ENCODE measurements at regions not wholly inside any gene's neighbourhood (a gene's known extent, or its start where the extent isn't known, plus 50 kb on each side); places are given as distances from the start of the nearest gene placed in this dataset.

- TF ChIP-seq ZNF514 (tag by site-specific recombination; IDR thresholded peaks at IDR 0.05): no peak
- TF ChIP-seq ZNF10 (tag by site-specific recombination; IDR thresholded peaks at IDR 0.05): no peak
- no peak for TF ChIP-seq ZNF19 (tag by site-specific recombination; IDR thresholded peaks at IDR 0.05; ENCODE audit: low read depth)
- Histone ChIP-seq H3K4me3 (ENCODE audit: low read depth, low read length) (no peak overlapping the region), H3K9me3 (ENCODE audit: control insufficient read depth, insufficient read depth, low read depth, low read length) (no peaks in the 10 kb centered on the region), H3K4me1 (ENCODE audit: control insufficient read depth, insufficient read depth, low read length) (no peaks in the 10 kb centered on the region), H3K27ac (ENCODE audit: extremely low read depth, low read depth, low read length) (no peak overlapping the region), H3K36me3 (ENCODE audit: control insufficient read depth in 2 of 2, insufficient read depth in 1 of 2, low read length in 2 of 2) (no peaks in the 10 kb centered on the region)
- ChIA-PET POLR2A (no interaction called here), CTCF (no interaction called here)
Measured at GRCh38 chr5:66513130-66513529, 83.1 kb upstream of the MAST4 start.

GRCh38 chr5:66515209-66515608 lies 81.0 kb upstream of the MAST4 start:
- Histone ChIP-seq H3K9me3 (ENCODE audit: control insufficient read depth, insufficient read depth, low read depth, low read length) (no peaks in the 10 kb centered on the region), H3K27ac (ENCODE audit: extremely low read depth, low read depth, low read length) (no peak overlapping the region), H3K4me3 (ENCODE audit: low read depth, low read length) (no peak overlapping the region), H3K36me3 (ENCODE audit: control insufficient read depth in 2 of 2, insufficient read depth in 1 of 2, low read length in 2 of 2) (no peaks in the 10 kb centered on the region), H3K4me1 (ENCODE audit: control insufficient read depth, insufficient read depth, low read length) (no peaks in the 10 kb centered on the region)
- ChIA-PET POLR2A (no interaction called here), CTCF (interaction anchor here (0.6 kb wide), 1 partner anchor 224 kb away, joined by 3 read pairs; no protein-coding TSS in a partner anchor)
- TF ChIP-seq HOXD13 (CRISPR knock-in tag; IDR thresholded peaks at IDR 0.05; ENCODE audit: borderline replicate concordance): no peak
- TF ChIP-seq ZBTB17 (tag by site-specific recombination; IDR thresholded peaks at IDR 0.05): no peak
- no peak for TF ChIP-seq ZNF747 (tag by site-specific recombination; IDR thresholded peaks at IDR 0.05)
- TF ChIP-seq KLF17 (tag by site-specific recombination; IDR thresholded peaks at IDR 0.05): no peak
- no peak for TF ChIP-seq BCL11B (tag by site-specific recombination; IDR thresholded peaks at IDR 0.05; ENCODE audit: low read depth)
- TF ChIP-seq ZNF571 (tag by site-specific recombination; IDR thresholded peaks at IDR 0.05): no peak

GRCh38 chr5:66516550-66516949 lies 79.6 kb upstream of the MAST4 start:
- CTCF ChIA-PET: interaction anchor here (1.4 kb wide), 1 partner anchor 209 kb away, joined by 3 read pairs; no protein-coding TSS in a partner anchor
- POLR2A ChIA-PET: no interaction called here

GRCh38 chr5:66517351-66517750 lies 78.8 kb upstream of the MAST4 start:
- no peaks in the 10 kb centered on the region for H3K4me1 ChIP-seq (ENCODE audit: control insufficient read depth, insufficient read depth, low read length)
- H3K36me3 ChIP-seq (ENCODE audit: control insufficient read depth in 2 of 2, insufficient read depth in 1 of 2, low read length in 2 of 2): no peaks in the 10 kb centered on the region
- H3K4me3 ChIP-seq (ENCODE audit: low read depth, low read length): no peak overlapping the region
- ChIA-PET POLR2A (no interaction called here), CTCF (interaction anchor here (0.7 to 1.4 kb wide), 2 partner anchors 73 to 210 kb away, joined by 3 to 5 read pairs; no protein-coding TSS in a partner anchor)
- no peaks in the 10 kb centered on the region; the same call in 1 of the 2 replicates for H3K9me3 ChIP-seq (ENCODE audit: control insufficient read depth, insufficient read depth, low read depth, low read length)
- TF ChIP-seq ZNF223 (tag by site-specific recombination; IDR thresholded peaks at IDR 0.05): no peak
- TF ChIP-seq ZNF521 (tag by site-specific recombination; IDR thresholded peaks at IDR 0.05): no peak
- TF ChIP-seq ZBTB48 (tag by site-specific recombination; IDR thresholded peaks at IDR 0.05): no peak
- TF ChIP-seq SP2 (tag by site-specific recombination; IDR thresholded peaks at IDR 0.05): no peak
- TF ChIP-seq, protein P1, sequence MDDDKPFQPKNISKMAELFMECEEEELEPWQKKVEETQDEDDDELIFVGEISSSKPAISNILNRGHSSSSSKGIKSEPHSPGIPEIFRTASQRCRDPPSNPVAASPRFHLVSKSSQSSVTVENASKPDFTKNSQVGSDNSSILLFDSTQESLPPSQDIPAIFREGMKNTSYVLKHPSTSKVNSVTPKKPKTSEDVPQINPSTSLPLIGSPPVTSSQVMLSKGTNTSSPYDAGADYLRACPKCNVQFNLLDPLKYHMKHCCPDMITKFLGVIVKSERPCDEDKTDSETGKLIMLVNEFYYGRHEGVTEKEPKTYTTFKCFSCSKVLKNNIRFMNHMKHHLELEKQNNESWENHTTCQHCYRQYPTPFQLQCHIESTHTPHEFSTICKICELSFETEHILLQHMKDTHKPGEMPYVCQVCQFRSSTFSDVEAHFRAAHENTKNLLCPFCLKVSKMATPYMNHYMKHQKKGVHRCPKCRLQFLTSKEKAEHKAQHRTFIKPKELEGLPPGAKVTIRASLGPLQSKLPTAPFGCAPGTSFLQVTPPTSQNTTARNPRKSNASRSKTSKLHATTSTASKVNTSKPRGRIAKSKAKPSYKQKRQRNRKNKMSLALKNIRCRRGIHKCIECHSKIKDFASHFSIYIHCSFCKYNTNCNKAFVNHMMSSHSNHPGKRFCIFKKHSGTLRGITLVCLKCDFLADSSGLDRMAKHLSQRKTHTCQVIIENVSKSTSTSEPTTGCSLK (tag by site-specific recombination; IDR thresholded peaks at IDR 0.05): no peak
- no peak for TF ChIP-seq ZNF132 (tag by site-specific recombination; IDR thresholded peaks at IDR 0.05; ENCODE audit: borderline replicate concordance)
- no peak overlapping the region for H3K27ac ChIP-seq (ENCODE audit: extremely low read depth, low read depth, low read length)

More at GRCh38 chr5:66516550-66516949, 79.6 kb upstream of the MAST4 start:
- H3K9me3 ChIP-seq (ENCODE audit: control insufficient read depth, insufficient read depth, low read depth, low read length): no peaks in the 10 kb centered on the region; the same call in 1 of the 2 replicates
- no peak overlapping the region for H3K27ac ChIP-seq (ENCODE audit: extremely low read depth, low read depth, low read length)
- TF ChIP-seq ZNF324 (tag by site-specific recombination; IDR thresholded peaks at IDR 0.05): no peak
- TF ChIP-seq ZNF580 (tag by site-specific recombination; IDR thresholded peaks at IDR 0.05): no peak
- TF ChIP-seq ZSCAN23 (tag by site-specific recombination; IDR thresholded peaks at IDR 0.05): no peak
- H3K4me3 ChIP-seq (ENCODE audit: low read depth, low read length): no peak overlapping the region
- H3K36me3 ChIP-seq (ENCODE audit: control insufficient read depth in 2 of 2, insufficient read depth in 1 of 2, low read length in 2 of 2): no peaks in the 10 kb centered on the region
- H3K4me1 ChIP-seq (ENCODE audit: control insufficient read depth, insufficient read depth, low read length): no peaks in the 10 kb centered on the region
